ENCODE measurements at regions not wholly inside any gene's neighbourhood (a gene's known extent, or its start where the extent isn't known, plus 50 kb on each side); places are given as distances from the start of the nearest gene placed in this dataset.

- intact Hi-C loops (cut with DNase I): no loop called here
- Histone ChIP-seq H3K27me3 (no peaks in the 10 kb centered on the region), H3K4me1 (peaks cover 0 to under 1% (median 0%) of the 10 kb centered on the region in 4 donors), H3K9me3 (no peaks in the 10 kb centered on the region), H3K4me3 (no peak overlapping the region), H3K27ac (no peak overlapping the region), H3K36me3 (no peaks in the 10 kb centered on the region)
- 72 to 84% methylated on average over 7 of the region's 7 CpGs for WGBS, 2 donors
- TF ChIP-seq CTCF (IDR thresholded peaks at IDR 0.05) (no peak), EP300 (IDR thresholded peaks at IDR 0.05) (no peak), POLR2AphosphoS5 (IDR thresholded peaks at IDR 0.05) (no peak), POLR2A (IDR thresholded peaks at IDR 0.05) (no peak)
- DNase-seq: no peak
Measured at GRCh38 chr10:4022473-4022872, 237.5 kb upstream of the KLF6 start.

- TF ChIP-seq POLR2AphosphoS5 (IDR thresholded peaks at IDR 0.05): no peak
- no peak for TF ChIP-seq CTCF (IDR thresholded peaks at IDR 0.05)
- TF ChIP-seq EP300 (IDR thresholded peaks at IDR 0.05): no peak
- TF ChIP-seq POLR2A (IDR thresholded peaks at IDR 0.05): no peak
- H3K36me3 ChIP-seq: no peaks in the 10 kb centered on the region
- intact Hi-C loops (cut with DNase I): no loop called here
- WGBS, 2 donors: 88 to 95% methylated on average over 5 of the region's 5 CpGs
- no peak overlapping the region for H3K4me3 ChIP-seq
- H3K27ac ChIP-seq: no peak overlapping the region
- H3K27me3 ChIP-seq: no peaks in the 10 kb centered on the region
- no peaks in the 10 kb centered on the region for H3K9me3 ChIP-seq
- no peak for DNase-seq
- H3K4me1 ChIP-seq: no peaks in the 10 kb centered on the region
Measured at GRCh38 chr10:4020631-4021030, 235.6 kb upstream of the KLF6 start.

GRCh38 chr10:4018054-4018511 lies 233.1 kb upstream of the KLF6 start:
- DNase-seq: no peak
- WGBS, 2 donors: 85 to 86% methylated on average over 4 of the region's 4 CpGs
- H3K9me3 ChIP-seq: no peaks in the 10 kb centered on the region
- TF ChIP-seq EP300 (IDR thresholded peaks at IDR 0.05) (no peak), POLR2AphosphoS5 (IDR thresholded peaks at IDR 0.05) (no peak), CTCF (IDR thresholded peaks at IDR 0.05) (no peak), POLR2A (IDR thresholded peaks at IDR 0.05) (no peak)
- no peak overlapping the region for H3K27ac ChIP-seq
- no peaks in the 10 kb centered on the region for H3K27me3 ChIP-seq
- no peak overlapping the region for H3K4me3 ChIP-seq
- peaks cover 0 to 9% (median 4%) of the 10 kb centered on the region in 4 donors for H3K4me1 ChIP-seq
- intact Hi-C loops (cut with DNase I): no loop called here
- H3K36me3 ChIP-seq: no peaks in the 10 kb centered on the region

GRCh38 chr10:4017336-4017735 lies 232.3 kb upstream of the KLF6 start:
- Histone ChIP-seq H3K36me3 (no peaks in the 10 kb centered on the region), H3K27ac (no peak overlapping the region), H3K27me3 (no peaks in the 10 kb centered on the region), H3K4me3 (no peak overlapping the region), H3K9me3 (no peaks in the 10 kb centered on the region), H3K4me1 (peaks cover 0 to 9% (median 4%) of the 10 kb centered on the region in 4 donors)
- 86 to 89% methylated on average over 8 of the region's 8 CpGs for WGBS, 2 donors
- DNase-seq: no peak
- no peak for TF ChIP-seq EP300 (IDR thresholded peaks at IDR 0.05)
- TF ChIP-seq POLR2AphosphoS5 (IDR thresholded peaks at IDR 0.05): no peak
- no peak for TF ChIP-seq CTCF (IDR thresholded peaks at IDR 0.05)
- no peak for TF ChIP-seq POLR2A (IDR thresholded peaks at IDR 0.05)
- intact Hi-C loops (cut with DNase I): no loop called here

- Histone ChIP-seq H3K4me1 (peaks cover 0 to 9% (median 4%) of the 10 kb centered on the region in 4 donors), H3K4me3 (no peak overlapping the region), H3K9me3 (no peaks in the 10 kb centered on the region), H3K27me3 (no peaks in the 10 kb centered on the region), H3K36me3 (no peaks in the 10 kb centered on the region), H3K27ac (no peak overlapping the region)
- intact Hi-C loops (cut with DNase I): no loop called here
- WGBS, 2 donors: 88 to 92% methylated on average over 10 of the region's 10 CpGs
- TF ChIP-seq POLR2A (IDR thresholded peaks at IDR 0.05): no peak
- no peak for TF ChIP-seq EP300 (IDR thresholded peaks at IDR 0.05)
- TF ChIP-seq POLR2AphosphoS5 (IDR thresholded peaks at IDR 0.05): no peak
- TF ChIP-seq CTCF (IDR thresholded peaks at IDR 0.05): no peak
- no peak for DNase-seq
Measured at GRCh38 chr10:4016214-4016740, 231.3 kb upstream of the KLF6 start.

Measured in sigmoid colon (tissue), 6 donors.